ENCODE measurements at regions not wholly inside any gene's neighbourhood (a gene's known extent, or its start where the extent isn't known, plus 50 kb on each side); places are given as distances from the start of the nearest gene placed in this dataset.

- TF ChIP-seq RARG (CRISPR knock-in tag; IDR thresholded peaks at IDR 0.05; ENCODE audit: low read depth) (no peak), TERF1 (CRISPR knock-in tag; IDR thresholded peaks at IDR 0.05) (no peak), RBAK (CRISPR knock-in tag; IDR thresholded peaks at IDR 0.05) (no peak), ATAD3A (CRISPR knock-in tag; IDR thresholded peaks at IDR 0.05) (no peak), CENPT (CRISPR knock-in tag; IDR thresholded peaks at IDR 0.05; ENCODE audit: low read depth) (no peak), TARDBP (CRISPR knock-in tag; IDR thresholded peaks at IDR 0.05) (no peak; the same call in 1 of the 2 replicates), ZNF780A (CRISPR knock-in tag; IDR thresholded peaks at IDR 0.05) (no peak), TGIF2 (CRISPR knock-in tag; IDR thresholded peaks at IDR 0.05) (peak; percentile 68), ZNF616 (CRISPR knock-in tag; IDR thresholded peaks at IDR 0.05; ENCODE audit: low read depth) (no peak)
- TF ChIP-seq, protein P1, sequence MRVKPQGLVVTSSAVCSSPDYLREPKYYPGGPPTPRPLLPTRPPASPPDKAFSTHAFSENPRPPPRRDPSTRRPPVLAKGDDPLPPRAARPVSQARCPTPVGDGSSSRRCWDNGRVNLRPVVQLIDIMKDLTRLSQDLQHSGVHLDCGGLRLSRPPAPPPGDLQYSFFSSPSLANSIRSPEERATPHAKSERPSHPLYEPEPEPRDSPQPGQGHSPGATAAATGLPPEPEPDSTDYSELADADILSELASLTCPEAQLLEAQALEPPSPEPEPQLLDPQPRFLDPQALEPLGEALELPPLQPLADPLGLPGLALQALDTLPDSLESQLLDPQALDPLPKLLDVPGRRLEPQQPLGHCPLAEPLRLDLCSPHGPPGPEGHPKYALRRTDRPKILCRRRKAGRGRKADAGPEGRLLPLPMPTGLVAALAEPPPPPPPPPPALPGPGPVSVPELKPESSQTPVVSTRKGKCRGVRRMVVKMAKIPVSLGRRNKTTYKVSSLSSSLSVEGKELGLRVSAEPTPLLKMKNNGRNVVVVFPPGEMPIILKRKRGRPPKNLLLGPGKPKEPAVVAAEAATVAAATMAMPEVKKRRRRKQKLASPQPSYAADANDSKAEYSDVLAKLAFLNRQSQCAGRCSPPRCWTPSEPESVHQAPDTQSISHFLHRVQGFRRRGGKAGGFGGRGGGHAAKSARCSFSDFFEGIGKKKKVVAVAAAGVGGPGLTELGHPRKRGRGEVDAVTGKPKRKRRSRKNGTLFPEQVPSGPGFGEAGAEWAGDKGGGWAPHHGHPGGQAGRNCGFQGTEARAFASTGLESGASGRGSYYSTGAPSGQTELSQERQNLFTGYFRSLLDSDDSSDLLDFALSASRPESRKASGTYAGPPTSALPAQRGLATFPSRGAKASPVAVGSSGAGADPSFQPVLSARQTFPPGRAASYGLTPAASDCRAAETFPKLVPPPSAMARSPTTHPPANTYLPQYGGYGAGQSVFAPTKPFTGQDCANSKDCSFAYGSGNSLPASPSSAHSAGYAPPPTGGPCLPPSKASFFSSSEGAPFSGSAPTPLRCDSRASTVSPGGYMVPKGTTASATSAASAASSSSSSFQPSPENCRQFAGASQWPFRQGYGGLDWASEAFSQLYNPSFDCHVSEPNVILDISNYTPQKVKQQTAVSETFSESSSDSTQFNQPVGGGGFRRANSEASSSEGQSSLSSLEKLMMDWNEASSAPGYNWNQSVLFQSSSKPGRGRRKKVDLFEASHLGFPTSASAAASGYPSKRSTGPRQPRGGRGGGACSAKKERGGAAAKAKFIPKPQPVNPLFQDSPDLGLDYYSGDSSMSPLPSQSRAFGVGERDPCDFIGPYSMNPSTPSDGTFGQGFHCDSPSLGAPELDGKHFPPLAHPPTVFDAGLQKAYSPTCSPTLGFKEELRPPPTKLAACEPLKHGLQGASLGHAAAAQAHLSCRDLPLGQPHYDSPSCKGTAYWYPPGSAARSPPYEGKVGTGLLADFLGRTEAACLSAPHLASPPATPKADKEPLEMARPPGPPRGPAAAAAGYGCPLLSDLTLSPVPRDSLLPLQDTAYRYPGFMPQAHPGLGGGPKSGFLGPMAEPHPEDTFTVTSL (CRISPR knock-in tag; IDR thresholded peaks at IDR 0.05; ENCODE audit: borderline replicate concordance): peak; percentile 67; the same call in 1 of the 2 replicates
- TF ChIP-seq, protein P2, sequence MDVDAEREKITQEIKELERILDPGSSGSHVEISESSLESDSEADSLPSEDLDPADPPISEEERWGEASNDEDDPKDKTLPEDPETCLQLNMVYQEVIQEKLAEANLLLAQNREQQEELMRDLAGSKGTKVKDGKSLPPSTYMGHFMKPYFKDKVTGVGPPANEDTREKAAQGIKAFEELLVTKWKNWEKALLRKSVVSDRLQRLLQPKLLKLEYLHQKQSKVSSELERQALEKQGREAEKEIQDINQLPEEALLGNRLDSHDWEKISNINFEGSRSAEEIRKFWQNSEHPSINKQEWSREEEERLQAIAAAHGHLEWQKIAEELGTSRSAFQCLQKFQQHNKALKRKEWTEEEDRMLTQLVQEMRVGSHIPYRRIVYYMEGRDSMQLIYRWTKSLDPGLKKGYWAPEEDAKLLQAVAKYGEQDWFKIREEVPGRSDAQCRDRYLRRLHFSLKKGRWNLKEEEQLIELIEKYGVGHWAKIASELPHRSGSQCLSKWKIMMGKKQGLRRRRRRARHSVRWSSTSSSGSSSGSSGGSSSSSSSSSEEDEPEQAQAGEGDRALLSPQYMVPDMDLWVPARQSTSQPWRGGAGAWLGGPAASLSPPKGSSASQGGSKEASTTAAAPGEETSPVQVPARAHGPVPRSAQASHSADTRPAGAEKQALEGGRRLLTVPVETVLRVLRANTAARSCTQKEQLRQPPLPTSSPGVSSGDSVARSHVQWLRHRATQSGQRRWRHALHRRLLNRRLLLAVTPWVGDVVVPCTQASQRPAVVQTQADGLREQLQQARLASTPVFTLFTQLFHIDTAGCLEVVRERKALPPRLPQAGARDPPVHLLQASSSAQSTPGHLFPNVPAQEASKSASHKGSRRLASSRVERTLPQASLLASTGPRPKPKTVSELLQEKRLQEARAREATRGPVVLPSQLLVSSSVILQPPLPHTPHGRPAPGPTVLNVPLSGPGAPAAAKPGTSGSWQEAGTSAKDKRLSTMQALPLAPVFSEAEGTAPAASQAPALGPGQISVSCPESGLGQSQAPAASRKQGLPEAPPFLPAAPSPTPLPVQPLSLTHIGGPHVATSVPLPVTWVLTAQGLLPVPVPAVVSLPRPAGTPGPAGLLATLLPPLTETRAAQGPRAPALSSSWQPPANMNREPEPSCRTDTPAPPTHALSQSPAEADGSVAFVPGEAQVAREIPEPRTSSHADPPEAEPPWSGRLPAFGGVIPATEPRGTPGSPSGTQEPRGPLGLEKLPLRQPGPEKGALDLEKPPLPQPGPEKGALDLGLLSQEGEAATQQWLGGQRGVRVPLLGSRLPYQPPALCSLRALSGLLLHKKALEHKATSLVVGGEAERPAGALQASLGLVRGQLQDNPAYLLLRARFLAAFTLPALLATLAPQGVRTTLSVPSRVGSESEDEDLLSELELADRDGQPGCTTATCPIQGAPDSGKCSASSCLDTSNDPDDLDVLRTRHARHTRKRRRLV (CRISPR knock-in tag; IDR thresholded peaks at IDR 0.05): no peak
- TF ChIP-seq, protein P3, sequence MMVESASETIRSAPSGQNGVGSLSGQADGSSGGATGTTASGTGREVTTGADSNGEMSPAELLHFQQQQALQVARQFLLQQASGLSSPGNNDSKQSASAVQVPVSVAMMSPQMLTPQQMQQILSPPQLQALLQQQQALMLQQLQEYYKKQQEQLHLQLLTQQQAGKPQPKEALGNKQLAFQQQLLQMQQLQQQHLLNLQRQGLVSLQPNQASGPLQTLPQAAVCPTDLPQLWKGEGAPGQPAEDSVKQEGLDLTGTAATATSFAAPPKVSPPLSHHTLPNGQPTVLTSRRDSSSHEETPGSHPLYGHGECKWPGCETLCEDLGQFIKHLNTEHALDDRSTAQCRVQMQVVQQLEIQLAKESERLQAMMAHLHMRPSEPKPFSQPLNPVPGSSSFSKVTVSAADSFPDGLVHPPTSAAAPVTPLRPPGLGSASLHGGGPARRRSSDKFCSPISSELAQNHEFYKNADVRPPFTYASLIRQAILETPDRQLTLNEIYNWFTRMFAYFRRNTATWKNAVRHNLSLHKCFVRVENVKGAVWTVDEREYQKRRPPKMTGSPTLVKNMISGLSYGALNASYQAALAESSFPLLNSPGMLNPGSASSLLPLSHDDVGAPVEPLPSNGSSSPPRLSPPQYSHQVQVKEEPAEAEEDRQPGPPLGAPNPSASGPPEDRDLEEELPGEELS (CRISPR knock-in tag; IDR thresholded peaks at IDR 0.05): peak; percentile 70
- TF ChIP-seq, protein P4, sequence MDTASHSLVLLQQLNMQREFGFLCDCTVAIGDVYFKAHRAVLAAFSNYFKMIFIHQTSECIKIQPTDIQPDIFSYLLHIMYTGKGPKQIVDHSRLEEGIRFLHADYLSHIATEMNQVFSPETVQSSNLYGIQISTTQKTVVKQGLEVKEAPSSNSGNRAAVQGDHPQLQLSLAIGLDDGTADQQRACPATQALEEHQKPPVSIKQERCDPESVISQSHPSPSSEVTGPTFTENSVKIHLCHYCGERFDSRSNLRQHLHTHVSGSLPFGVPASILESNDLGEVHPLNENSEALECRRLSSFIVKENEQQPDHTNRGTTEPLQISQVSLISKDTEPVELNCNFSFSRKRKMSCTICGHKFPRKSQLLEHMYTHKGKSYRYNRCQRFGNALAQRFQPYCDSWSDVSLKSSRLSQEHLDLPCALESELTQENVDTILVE (CRISPR knock-in tag; IDR thresholded peaks at IDR 0.05): 0 out of 2 replicates have a peak, but pooled peaks have one; percentile 23
Measured at GRCh38 chr5:56464935-56465768, 232.0 kb upstream of the ANKRD55 start (continued).

Data from HepG2 (cell line).